ENCODE measurements at regions not wholly inside any gene's neighbourhood (a gene's known extent, or its start where the extent isn't known, plus 50 kb on each side); places are given as distances from the start of the nearest gene placed in this dataset.

- TF ChIP-seq, protein P1, sequence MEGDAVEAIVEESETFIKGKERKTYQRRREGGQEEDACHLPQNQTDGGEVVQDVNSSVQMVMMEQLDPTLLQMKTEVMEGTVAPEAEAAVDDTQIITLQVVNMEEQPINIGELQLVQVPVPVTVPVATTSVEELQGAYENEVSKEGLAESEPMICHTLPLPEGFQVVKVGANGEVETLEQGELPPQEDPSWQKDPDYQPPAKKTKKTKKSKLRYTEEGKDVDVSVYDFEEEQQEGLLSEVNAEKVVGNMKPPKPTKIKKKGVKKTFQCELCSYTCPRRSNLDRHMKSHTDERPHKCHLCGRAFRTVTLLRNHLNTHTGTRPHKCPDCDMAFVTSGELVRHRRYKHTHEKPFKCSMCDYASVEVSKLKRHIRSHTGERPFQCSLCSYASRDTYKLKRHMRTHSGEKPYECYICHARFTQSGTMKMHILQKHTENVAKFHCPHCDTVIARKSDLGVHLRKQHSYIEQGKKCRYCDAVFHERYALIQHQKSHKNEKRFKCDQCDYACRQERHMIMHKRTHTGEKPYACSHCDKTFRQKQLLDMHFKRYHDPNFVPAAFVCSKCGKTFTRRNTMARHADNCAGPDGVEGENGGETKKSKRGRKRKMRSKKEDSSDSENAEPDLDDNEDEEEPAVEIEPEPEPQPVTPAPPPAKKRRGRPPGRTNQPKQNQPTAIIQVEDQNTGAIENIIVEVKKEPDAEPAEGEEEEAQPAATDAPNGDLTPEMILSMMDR (IDR thresholded peaks at IDR 0.05): no peak
- TF ChIP-seq POLR2A (IDR thresholded peaks at IDR 0.05): no peak
These were observed 528.5 kb upstream of the CRIM1 start for GRCh38 chr2:35827086-35827485.
